ENCODE measurements at regions not wholly inside any gene's neighbourhood (a gene's known extent, or its start where the extent isn't known, plus 50 kb on each side); places are given as distances from the start of the nearest gene placed in this dataset.
A peak's percentile ranks its signal among the peaks of the same experiment; 100 is the strongest.

- Mint-ChIP-seq H3K4me1 (no peaks in the 10 kb centered on the region), H3K27ac (peak overlapping the region in 1 of 8 donors; percentile 1)
- POLR2A ChIA-PET, result no interaction called here
Measured at GRCh38 chr2:62447411-62447810, 58.6 kb downstream of the TMEM17 start.

GRCh38 chr2:62446491-62446890 lies 59.5 kb downstream of the TMEM17 start:
- no peak for DNase-seq
- no peaks in the 10 kb centered on the region for H3K27me3 ChIP-seq (ENCODE audit: insufficient read depth, low read length, poor library complexity, severe bottlenecking)
- no peak overlapping the region for H3K27ac Mint-ChIP-seq
- no peaks in the 10 kb centered on the region for H3K4me1 Mint-ChIP-seq
- peaks cover 0 to 2% of the 10 kb centered on the region in 2 donors for H3K27me3 Mint-ChIP-seq
- H3K9me3 ChIP-seq (ENCODE audit: low read length), result no peaks in the 10 kb centered on the region
- H3K36me3 Mint-ChIP-seq, result no peaks in the 10 kb centered on the region
- H3K4me1 ChIP-seq (ENCODE audit: insufficient read depth, low read length), result no peaks in the 10 kb centered on the region
- no peaks in the 10 kb centered on the region for H3K36me3 ChIP-seq (ENCODE audit: insufficient read depth, low read length)
- H3K4me3 ChIP-seq (ENCODE audit: low read length), result no peak overlapping the region
- H3K4me3 Mint-ChIP-seq, result no peak overlapping the region
- no peaks in the 10 kb centered on the region for H3K9me3 Mint-ChIP-seq
- CTCF ChIA-PET, result interaction anchor here (7.5 kb wide), 1 partner anchor 10 kb away, joined by 34 read pairs; no protein-coding TSS in a partner anchor
- H3K27ac ChIP-seq (ENCODE audit: low read depth, low read length), result no peak overlapping the region
- POLR2A ChIA-PET, result no interaction called here

More at GRCh38 chr2:62447411-62447810, 58.6 kb downstream of the TMEM17 start:
- Histone ChIP-seq H3K36me3 (ENCODE audit: insufficient read depth, low read length) (no peaks in the 10 kb centered on the region), H3K4me3 (ENCODE audit: low read length) (no peak overlapping the region), H3K27ac (ENCODE audit: low read depth, low read length) (no peak overlapping the region), H3K4me1 (ENCODE audit: insufficient read depth, low read length) (no peaks in the 10 kb centered on the region), H3K27me3 (ENCODE audit: insufficient read depth, low read length, poor library complexity, severe bottlenecking) (no peaks in the 10 kb centered on the region), H3K9me3 (ENCODE audit: low read length) (no peaks in the 10 kb centered on the region)
- no peaks in the 10 kb centered on the region for H3K36me3 Mint-ChIP-seq
- no peaks in the 10 kb centered on the region for H3K9me3 Mint-ChIP-seq
- peaks cover 0 to 2% of the 10 kb centered on the region in 2 donors for H3K27me3 Mint-ChIP-seq
- DNase-seq, result no peak
- H3K4me3 Mint-ChIP-seq, result no peak overlapping the region
- CTCF ChIA-PET, result interaction anchor here (7.5 kb wide), 1 partner anchor 9 kb away, joined by 34 read pairs; no protein-coding TSS in a partner anchor

DNA sequence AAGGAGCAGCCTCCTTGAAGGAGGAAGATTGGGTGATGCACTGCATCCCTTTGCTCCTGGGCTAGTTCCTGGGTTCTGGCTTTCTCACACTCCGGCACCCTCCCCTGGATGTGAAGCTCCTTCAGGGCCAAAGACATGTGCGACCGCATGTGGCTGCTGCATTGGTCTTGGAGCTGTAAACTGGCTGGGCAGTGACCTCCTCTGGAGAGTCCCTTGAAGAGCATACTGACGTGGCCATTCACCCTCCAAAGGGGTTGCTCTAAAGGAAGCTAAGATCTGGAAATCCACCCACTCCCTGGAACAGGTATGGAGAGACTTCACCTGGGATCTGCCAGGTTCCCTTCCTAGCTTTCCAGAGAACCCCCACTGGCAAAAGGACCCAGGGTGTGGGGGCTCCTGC lies 62.1 kb downstream of the TMEM17 start:
- Histone ChIP-seq H3K9me3 (ENCODE audit: low read length) (no peaks in the 10 kb centered on the region), H3K4me1 (ENCODE audit: insufficient read depth, low read length) (no peaks in the 10 kb centered on the region), H3K4me3 (ENCODE audit: low read length) (no peak overlapping the region), H3K27me3 (ENCODE audit: insufficient read depth, low read length, poor library complexity, severe bottlenecking) (no peaks in the 10 kb centered on the region), H3K27ac (ENCODE audit: low read depth, low read length) (no peak overlapping the region), H3K36me3 (ENCODE audit: insufficient read depth, low read length) (no peaks in the 10 kb centered on the region)
- Mint-ChIP-seq H3K9me3 (no peaks in the 10 kb centered on the region), H3K27ac (no peak overlapping the region), H3K36me3 (no peaks in the 10 kb centered on the region), H3K4me3 (no peak overlapping the region), H3K4me1 (no peaks in the 10 kb centered on the region), H3K27me3 (peaks cover 0 to 2% of the 10 kb centered on the region in 2 donors)
- ChIA-PET POLR2A (no interaction called here), CTCF (interaction anchor here (7.5 kb wide), 1 partner anchor 13 kb away, joined by 34 read pairs; no protein-coding TSS in a partner anchor)
- no peak for DNase-seq

DNA sequence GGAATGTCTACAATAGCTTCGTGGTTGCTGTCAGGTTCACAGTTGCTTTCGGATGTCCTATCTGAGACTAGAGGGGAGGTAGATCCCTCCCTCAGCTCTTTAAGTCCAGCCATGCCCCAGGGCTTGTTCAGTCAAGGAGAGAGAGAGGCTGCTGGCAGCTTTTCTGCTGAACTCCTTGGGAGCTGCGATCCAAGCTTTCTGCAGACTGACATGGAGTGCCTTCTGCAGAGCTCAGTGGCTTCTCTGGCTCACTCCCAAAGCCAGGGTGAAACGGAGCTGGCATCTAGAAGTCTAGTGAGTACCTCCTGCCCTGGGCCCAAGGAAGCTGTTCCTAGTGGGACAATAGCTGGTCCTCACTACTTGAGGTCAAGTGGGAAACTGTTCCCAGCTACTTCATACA lies 62.5 kb downstream of the TMEM17 start:
- Mint-ChIP-seq H3K27me3 (peaks cover 0 to 2% of the 10 kb centered on the region in 2 donors), H3K36me3 (no peaks in the 10 kb centered on the region), H3K4me1 (no peaks in the 10 kb centered on the region), H3K9me3 (no peaks in the 10 kb centered on the region), H3K27ac (no peak overlapping the region), H3K4me3 (no peak overlapping the region)
- CTCF ChIA-PET, result interaction anchor here (7.5 kb wide), 1 partner anchor 13 kb away, joined by 34 read pairs; no protein-coding TSS in a partner anchor
- Histone ChIP-seq H3K9me3 (ENCODE audit: low read length) (no peaks in the 10 kb centered on the region), H3K36me3 (ENCODE audit: insufficient read depth, low read length) (no peaks in the 10 kb centered on the region), H3K27me3 (ENCODE audit: insufficient read depth, low read length, poor library complexity, severe bottlenecking) (no peaks in the 10 kb centered on the region), H3K27ac (ENCODE audit: low read depth, low read length) (no peak overlapping the region), H3K4me3 (ENCODE audit: low read length) (no peak overlapping the region), H3K4me1 (ENCODE audit: insufficient read depth, low read length) (no peaks in the 10 kb centered on the region)
- no peak for DNase-seq
- POLR2A ChIA-PET, result no interaction called here

GRCh38 chr2:62441824-62442223 lies 64.2 kb downstream of the TMEM17 start:
- CTCF ChIA-PET, result no interaction called here
- Histone ChIP-seq H3K36me3 (ENCODE audit: insufficient read depth, low read length) (no peaks in the 10 kb centered on the region), H3K4me1 (ENCODE audit: insufficient read depth, low read length) (no peaks in the 10 kb centered on the region), H3K9me3 (ENCODE audit: low read length) (no peaks in the 10 kb centered on the region), H3K27ac (ENCODE audit: low read depth, low read length) (no peak overlapping the region), H3K27me3 (ENCODE audit: insufficient read depth, low read length, poor library complexity, severe bottlenecking) (no peaks in the 10 kb centered on the region), H3K4me3 (ENCODE audit: low read length) (no peak overlapping the region)
- Mint-ChIP-seq H3K36me3 (no peaks in the 10 kb centered on the region), H3K4me3 (no peak overlapping the region), H3K27me3 (peaks cover 0 to 4% of the 10 kb centered on the region in 2 donors), H3K4me1 (no peaks in the 10 kb centered on the region), H3K27ac (no peak overlapping the region), H3K9me3 (no peaks in the 10 kb centered on the region)
- no peak for DNase-seq
- POLR2A ChIA-PET, result no interaction called here

DNA sequence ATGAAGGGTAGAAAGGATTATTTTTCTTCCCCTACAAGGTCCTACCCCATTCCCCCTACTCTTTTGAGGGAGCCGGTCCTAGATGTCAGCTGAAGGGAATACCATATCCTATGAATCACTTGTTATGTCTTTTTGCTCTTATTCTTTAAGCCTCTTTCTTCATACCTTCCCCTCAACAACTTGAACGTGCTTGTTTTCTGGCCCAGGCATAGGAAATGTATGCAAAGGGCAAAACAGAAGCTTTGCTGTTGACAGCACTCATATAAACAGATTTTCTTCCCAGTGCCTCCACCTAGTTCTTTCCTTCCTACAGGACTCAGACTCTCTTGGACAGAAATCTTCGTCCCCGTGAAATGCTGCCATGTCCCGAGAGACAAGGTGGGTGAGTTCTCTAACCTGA lies 64.6 kb downstream of the TMEM17 start:
- CTCF ChIA-PET, result interaction anchor here (1.4 kb wide), 1 partner anchor 15 kb away, joined by 3 read pairs; no protein-coding TSS in a partner anchor
- no peaks in the 10 kb centered on the region for H3K27me3 ChIP-seq (ENCODE audit: insufficient read depth, low read length, poor library complexity, severe bottlenecking)

DNA sequence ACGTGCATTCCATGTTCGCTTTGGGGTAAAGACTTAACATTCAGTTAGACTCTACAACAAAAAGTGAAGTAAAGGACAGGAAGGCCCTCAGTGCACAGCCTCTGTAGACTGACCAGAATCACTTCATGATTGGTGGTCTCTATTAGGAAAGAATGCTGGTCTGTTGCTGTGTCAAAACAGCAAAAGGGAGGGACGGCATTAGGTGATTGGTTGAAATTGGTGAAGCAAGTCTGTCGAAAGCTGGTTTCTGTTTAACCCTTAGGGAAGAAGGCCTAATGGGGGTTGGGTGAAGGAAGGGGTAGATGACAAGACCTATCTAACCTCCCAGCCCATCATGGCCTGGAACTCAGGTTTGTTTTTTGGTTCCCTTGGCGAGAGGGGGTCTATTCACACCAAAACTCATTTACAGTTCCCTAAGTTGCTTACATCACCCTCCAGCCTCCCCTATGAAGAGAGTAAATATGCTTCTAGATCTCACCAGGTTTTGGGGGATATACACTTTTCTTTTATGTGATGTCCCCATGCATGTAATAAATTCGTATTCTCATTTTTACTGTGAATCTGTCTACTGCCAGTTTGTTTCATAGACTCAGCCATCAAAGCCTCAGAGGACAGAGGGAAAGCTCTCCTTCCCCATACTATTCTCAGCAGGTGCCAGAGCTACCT lies 65.6 kb downstream of the TMEM17 start:
- POLR2A ChIA-PET, result no interaction called here
- Mint-ChIP-seq H3K27ac (no peak overlapping the region), H3K9me3 (no peaks in the 10 kb centered on the region), H3K27me3 (peaks cover 0 to 2% of the 10 kb centered on the region in 2 donors), H3K4me1 (no peaks in the 10 kb centered on the region), H3K36me3 (no peaks in the 10 kb centered on the region), H3K4me3 (no peak overlapping the region)
- DNase-seq, result no peak
- H3K27ac ChIP-seq (ENCODE audit: low read depth, low read length), result no peak overlapping the region
- H3K4me3 ChIP-seq (ENCODE audit: low read length), result no peak overlapping the region
- no peaks in the 10 kb centered on the region for H3K36me3 ChIP-seq (ENCODE audit: insufficient read depth, low read length)
- no peaks in the 10 kb centered on the region for H3K27me3 ChIP-seq (ENCODE audit: insufficient read depth, low read length, poor library complexity, severe bottlenecking)
- no peaks in the 10 kb centered on the region for H3K9me3 ChIP-seq (ENCODE audit: low read length)
- H3K4me1 ChIP-seq (ENCODE audit: insufficient read depth, low read length), result no peaks in the 10 kb centered on the region
- CTCF ChIA-PET, result interaction anchor here (1.4 kb wide), 1 partner anchor 16 kb away, joined by 3 read pairs; no protein-coding TSS in a partner anchor

More for the DNA sequence above, 64.6 kb downstream of the TMEM17 start:
- DNase-seq, result no peak
- POLR2A ChIA-PET, result no interaction called here
- Histone ChIP-seq H3K4me1 (ENCODE audit: insufficient read depth, low read length) (no peaks in the 10 kb centered on the region), H3K9me3 (ENCODE audit: low read length) (no peaks in the 10 kb centered on the region), H3K4me3 (ENCODE audit: low read length) (no peak overlapping the region), H3K27ac (ENCODE audit: low read depth, low read length) (no peak overlapping the region), H3K36me3 (ENCODE audit: insufficient read depth, low read length) (no peaks in the 10 kb centered on the region)
- Mint-ChIP-seq H3K27me3 (peaks cover 0 to 4% of the 10 kb centered on the region in 2 donors), H3K27ac (no peak overlapping the region), H3K4me3 (no peak overlapping the region), H3K9me3 (no peaks in the 10 kb centered on the region), H3K4me1 (no peaks in the 10 kb centered on the region), H3K36me3 (no peaks in the 10 kb centered on the region)

- no peaks in the 10 kb centered on the region for H3K4me1 Mint-ChIP-seq
- CTCF ChIA-PET, result interaction anchor here (0.5 kb wide), 1 partner anchor 306 kb away, joined by 3 read pairs; no protein-coding TSS in a partner anchor
- H3K9me3 ChIP-seq (ENCODE audit: low read length), result no peaks in the 10 kb centered on the region
- H3K4me3 ChIP-seq (ENCODE audit: low read length), result no peak overlapping the region
- POLR2A ChIA-PET, result no interaction called here
- no peaks in the 10 kb centered on the region for H3K9me3 Mint-ChIP-seq
- H3K4me1 ChIP-seq (ENCODE audit: insufficient read depth, low read length), result no peaks in the 10 kb centered on the region
- no peak overlapping the region for H3K4me3 Mint-ChIP-seq
- H3K27me3 ChIP-seq (ENCODE audit: insufficient read depth, low read length, poor library complexity, severe bottlenecking), result no peaks in the 10 kb centered on the region
- H3K36me3 Mint-ChIP-seq, result no peaks in the 10 kb centered on the region
- H3K27ac ChIP-seq (ENCODE audit: low read depth, low read length), result no peak overlapping the region
- H3K27ac Mint-ChIP-seq, result no peak overlapping the region
- H3K27me3 Mint-ChIP-seq, result peaks cover 0 to 2% of the 10 kb centered on the region in 2 donors
- DNase-seq, result no peak
- no peaks in the 10 kb centered on the region for H3K36me3 ChIP-seq (ENCODE audit: insufficient read depth, low read length)
Measured at GRCh38 chr2:62439425-62439824, 66.6 kb downstream of the TMEM17 start.
